ENCODE measurements at regions not wholly inside any gene's neighbourhood (a gene's known extent, or its start where the extent isn't known, plus 50 kb on each side); places are given as distances from the start of the nearest gene placed in this dataset.

- no peaks in the 10 kb centered on the region for H4K20me1 ChIP-seq (ENCODE audit: control insufficient read depth, insufficient read depth, low read depth, low read length)
- no peaks in the 10 kb centered on the region for H3K4me1 ChIP-seq (ENCODE audit: control insufficient read depth, low read length)
- H3K36me3 ChIP-seq (ENCODE audit: control insufficient read depth, low read length), result no peaks in the 10 kb centered on the region
- H3K4me3 ChIP-seq (ENCODE audit: low read length), result no peak overlapping the region
- H3K79me2 ChIP-seq (ENCODE audit: control insufficient read depth, low read length), result no peaks in the 10 kb centered on the region
- no peaks in the 10 kb centered on the region for H3K9me2 ChIP-seq (replicated peaks; ENCODE audit: control insufficient read depth, low read length)
- H3K27me3 ChIP-seq (ENCODE audit: control insufficient read depth, low read length), result no peaks in the 10 kb centered on the region
- no peaks in the 10 kb centered on the region for H3F3A ChIP-seq (ENCODE audit: control insufficient read depth, insufficient read depth)
- peaks cover 4% of the 10 kb centered on the region; the same call in 1 of the 2 replicates for H3K9me3 ChIP-seq (ENCODE audit: control insufficient read depth, insufficient read depth, low read length)
- H3K4me2 ChIP-seq (ENCODE audit: low read length), result no peak overlapping the region
- no peak for TF ChIP-seq EZH2phosphoT487 (IDR thresholded peaks at IDR 0.05; ENCODE audit: borderline replicate concordance, low read length)
- TF ChIP-seq, protein P1, sequence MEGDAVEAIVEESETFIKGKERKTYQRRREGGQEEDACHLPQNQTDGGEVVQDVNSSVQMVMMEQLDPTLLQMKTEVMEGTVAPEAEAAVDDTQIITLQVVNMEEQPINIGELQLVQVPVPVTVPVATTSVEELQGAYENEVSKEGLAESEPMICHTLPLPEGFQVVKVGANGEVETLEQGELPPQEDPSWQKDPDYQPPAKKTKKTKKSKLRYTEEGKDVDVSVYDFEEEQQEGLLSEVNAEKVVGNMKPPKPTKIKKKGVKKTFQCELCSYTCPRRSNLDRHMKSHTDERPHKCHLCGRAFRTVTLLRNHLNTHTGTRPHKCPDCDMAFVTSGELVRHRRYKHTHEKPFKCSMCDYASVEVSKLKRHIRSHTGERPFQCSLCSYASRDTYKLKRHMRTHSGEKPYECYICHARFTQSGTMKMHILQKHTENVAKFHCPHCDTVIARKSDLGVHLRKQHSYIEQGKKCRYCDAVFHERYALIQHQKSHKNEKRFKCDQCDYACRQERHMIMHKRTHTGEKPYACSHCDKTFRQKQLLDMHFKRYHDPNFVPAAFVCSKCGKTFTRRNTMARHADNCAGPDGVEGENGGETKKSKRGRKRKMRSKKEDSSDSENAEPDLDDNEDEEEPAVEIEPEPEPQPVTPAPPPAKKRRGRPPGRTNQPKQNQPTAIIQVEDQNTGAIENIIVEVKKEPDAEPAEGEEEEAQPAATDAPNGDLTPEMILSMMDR (IDR thresholded peaks at IDR 0.05; ENCODE audit: low read depth, low read length, poor library complexity, severe bottlenecking), result no peak
- no peak overlapping the region for H3K27ac ChIP-seq (ENCODE audit: low read depth, low read length)
Measured at GRCh38 chr13:54953786-54954185, 1925.2 kb downstream of the OLFM4 start.

DNA sequence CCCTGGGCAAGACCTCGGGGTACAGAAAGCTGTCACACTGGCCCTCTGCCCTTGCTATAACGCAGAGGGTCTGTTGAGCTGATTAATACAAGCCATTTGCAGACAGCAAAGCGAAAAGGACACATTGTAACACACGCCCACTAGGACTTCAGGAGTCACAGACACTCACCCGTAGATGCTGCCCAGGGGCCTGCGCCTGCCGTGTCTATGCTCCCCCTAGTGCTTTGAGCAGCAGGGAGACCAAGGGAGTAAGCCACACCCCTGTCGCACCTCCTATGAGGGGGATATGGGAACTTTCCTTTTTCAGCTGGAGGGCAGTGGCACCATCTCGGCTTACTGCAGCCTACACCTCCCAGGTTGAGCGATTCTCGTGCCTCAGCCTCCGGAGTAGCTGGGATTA lies 1930.2 kb downstream of the OLFM4 start:
- Histone ChIP-seq H3K4me3 (ENCODE audit: low read length) (no peak overlapping the region), H3K4me1 (ENCODE audit: control insufficient read depth, low read length) (no peaks in the 10 kb centered on the region), H3F3A (ENCODE audit: control insufficient read depth, insufficient read depth) (no peaks in the 10 kb centered on the region), H3K9me3 (ENCODE audit: control insufficient read depth, insufficient read depth, low read length) (peaks cover 4% of the 10 kb centered on the region; the same call in 1 of the 2 replicates), H3K36me3 (ENCODE audit: control insufficient read depth, low read length) (no peaks in the 10 kb centered on the region), H3K27me3 (ENCODE audit: control insufficient read depth, low read length) (no peaks in the 10 kb centered on the region), H3K4me2 (ENCODE audit: low read length) (no peak overlapping the region), H3K9me2 (replicated peaks; ENCODE audit: control insufficient read depth, low read length) (no peaks in the 10 kb centered on the region), H3K79me2 (ENCODE audit: control insufficient read depth, low read length) (no peaks in the 10 kb centered on the region), H4K20me1 (ENCODE audit: control insufficient read depth, insufficient read depth, low read depth, low read length) (no peaks in the 10 kb centered on the region), H3K27ac (ENCODE audit: low read depth, low read length) (no peak overlapping the region)
- TF ChIP-seq, protein P1 (IDR thresholded peaks at IDR 0.05; ENCODE audit: low read depth, low read length, poor library complexity, severe bottlenecking), result no peak
- TF ChIP-seq EZH2phosphoT487 (IDR thresholded peaks at IDR 0.05; ENCODE audit: borderline replicate concordance, low read length), result no peak

DNA sequence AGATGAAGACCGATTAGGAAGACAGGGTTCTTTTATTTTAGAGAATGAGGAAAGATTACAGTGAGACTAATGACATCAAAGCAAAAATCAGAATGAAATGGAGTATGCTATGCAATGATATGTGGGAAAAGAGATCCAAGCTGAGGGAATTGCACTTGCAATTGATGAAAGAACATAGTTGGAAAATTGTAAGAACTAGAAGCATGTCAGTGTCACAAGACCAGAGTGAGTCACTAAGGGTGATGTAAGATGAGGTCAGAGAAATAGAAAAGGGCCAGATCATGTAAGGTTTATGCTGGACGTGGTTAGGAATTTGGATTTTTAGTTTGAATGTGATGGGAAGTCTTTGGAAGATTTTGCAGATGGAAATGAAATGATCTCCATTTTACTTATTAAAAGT lies 1937.3 kb downstream of the OLFM4 start:
- no peaks in the 10 kb centered on the region for H3K9me3 ChIP-seq (ENCODE audit: control insufficient read depth, insufficient read depth, low read length)
- TF ChIP-seq EZH2phosphoT487 (IDR thresholded peaks at IDR 0.05; ENCODE audit: borderline replicate concordance, low read length), result no peak
- TF ChIP-seq, protein P1 (IDR thresholded peaks at IDR 0.05; ENCODE audit: low read depth, low read length, poor library complexity, severe bottlenecking), result no peak
- no peaks in the 10 kb centered on the region for H3K36me3 ChIP-seq (ENCODE audit: control insufficient read depth, low read length)
- H3K9me2 ChIP-seq (replicated peaks; ENCODE audit: control insufficient read depth, low read length), result no peaks in the 10 kb centered on the region
- H3K4me2 ChIP-seq (ENCODE audit: low read length), result no peak overlapping the region
- H3K4me1 ChIP-seq (ENCODE audit: control insufficient read depth, low read length), result no peaks in the 10 kb centered on the region
- no peak overlapping the region for H3K4me3 ChIP-seq (ENCODE audit: low read length)
- H3K79me2 ChIP-seq (ENCODE audit: control insufficient read depth, low read length), result no peaks in the 10 kb centered on the region
- no peaks in the 10 kb centered on the region for H3K27me3 ChIP-seq (ENCODE audit: control insufficient read depth, low read length)
- H3F3A ChIP-seq (ENCODE audit: control insufficient read depth, insufficient read depth), result no peaks in the 10 kb centered on the region
- no peak overlapping the region for H3K27ac ChIP-seq (ENCODE audit: low read depth, low read length)
- no peaks in the 10 kb centered on the region for H4K20me1 ChIP-seq (ENCODE audit: control insufficient read depth, insufficient read depth, low read depth, low read length)

DNA sequence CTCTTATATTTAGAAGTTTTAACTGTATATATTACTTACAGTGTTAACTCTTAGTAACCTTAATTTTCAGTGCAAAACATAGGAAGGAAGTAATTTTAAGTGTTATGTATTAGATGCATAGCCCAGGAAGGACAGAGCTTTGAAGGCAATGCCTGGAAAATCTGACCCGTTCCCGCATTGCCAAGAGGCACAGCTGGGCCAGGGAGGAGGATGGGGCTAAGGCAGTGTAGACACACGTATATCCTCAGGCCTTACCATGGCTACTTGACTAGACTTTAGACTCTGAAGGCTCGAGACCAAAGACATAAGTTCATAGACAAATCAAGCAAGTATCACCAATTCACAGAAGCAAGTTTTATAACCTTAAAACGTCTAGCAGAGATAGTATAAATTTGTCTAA lies 1944.2 kb downstream of the OLFM4 start:
- no peaks in the 10 kb centered on the region for H3K36me3 ChIP-seq (ENCODE audit: control insufficient read depth, low read length)
- H3K4me2 ChIP-seq (ENCODE audit: low read length), result no peak overlapping the region
- TF ChIP-seq, protein P1 (IDR thresholded peaks at IDR 0.05; ENCODE audit: low read depth, low read length, poor library complexity, severe bottlenecking), result no peak
- no peak for TF ChIP-seq EZH2phosphoT487 (IDR thresholded peaks at IDR 0.05; ENCODE audit: borderline replicate concordance, low read length)
- H3K4me3 ChIP-seq (ENCODE audit: low read length), result no peak overlapping the region
- H3K27me3 ChIP-seq (ENCODE audit: control insufficient read depth, low read length), result no peaks in the 10 kb centered on the region
- no peaks in the 10 kb centered on the region for H4K20me1 ChIP-seq (ENCODE audit: control insufficient read depth, insufficient read depth, low read depth, low read length)
- H3K79me2 ChIP-seq (ENCODE audit: control insufficient read depth, low read length), result no peaks in the 10 kb centered on the region
- no peaks in the 10 kb centered on the region for H3K4me1 ChIP-seq (ENCODE audit: control insufficient read depth, low read length)
- H3F3A ChIP-seq (ENCODE audit: control insufficient read depth, insufficient read depth), result no peaks in the 10 kb centered on the region
- no peak overlapping the region for H3K27ac ChIP-seq (ENCODE audit: low read depth, low read length)
- H3K9me3 ChIP-seq (ENCODE audit: control insufficient read depth, insufficient read depth, low read length), result no peaks in the 10 kb centered on the region
- no peaks in the 10 kb centered on the region for H3K9me2 ChIP-seq (replicated peaks; ENCODE audit: control insufficient read depth, low read length)
